HL-60 (cell line): ENCODE measurements at regions not wholly inside any gene's neighbourhood (a gene's known extent, or its start where the extent isn't known, plus 50 kb on each side); places are given as distances from the start of the nearest gene placed in this dataset.

Experiments used
- DNase-seq, 2 experiments: peaks; one replicate each; pipeline ENCODE4 v3.0.0-alpha.2; 2010 to 2020; ENCODE audit warnings: low read depth in 1 of 2, low spot score in 1 of 2
- H3K27ac ChIP-seq: fragments of 250-450 bp; sonication (Bioruptor Pico); replicated peaks from 2 replicates; pipeline ENCODE4 v1.5.1; 2020; ENCODE audit warnings: mild to moderate bottlenecking, moderate library complexity
- H3K27me3 ChIP-seq: fragments of 250-450 bp; sonication (Bioruptor Pico); 2 replicates; pipeline ENCODE4 v1.5.1; 2021; ENCODE audit warnings: mild to moderate bottlenecking, moderate library complexity; ENCODE audit not compliant: insufficient read depth, poor library complexity, severe bottlenecking
- H3K4me3 ChIP-seq: replicated peaks from 2 replicates; pipeline ENCODE4 v1.5.1; 2011; ENCODE audit warnings: mild to moderate bottlenecking, control low read depth, low read length; ENCODE audit not compliant: insufficient read depth
- CTCF ChIP-seq: IDR thresholded peaks from one replicate; pipeline ENCODE4 v1.5.1; 2011; ENCODE audit warnings: low read length, control low read depth, inconsistent platforms; ENCODE audit not compliant: insufficient read depth
- GABPA ChIP-seq: IDR thresholded peaks from 2 replicates; pipeline ENCODE4 v1.6.1; 2012; ENCODE audit warnings: low read depth
- POLR2AphosphoS5 ChIP-seq: IDR thresholded peaks from 2 replicates; pipeline ENCODE4 v1.6.1; 2012; ENCODE audit warnings: low read depth
- REST ChIP-seq: IDR thresholded peaks from 2 replicates; pipeline ENCODE4 v1.6.1; 2012; ENCODE audit warnings: low read depth; ENCODE audit not compliant: insufficient replicate concordance
- SPI1 ChIP-seq: IDR thresholded peaks from 2 replicates; pipeline ENCODE4 v1.6.1; 2012; ENCODE audit warnings: low read depth, mild to moderate bottlenecking, borderline replicate concordance

GRCh38 chr5:62030326-62030725 is 275.7 kb upstream of the KIF2A start:
- TF ChIP-seq GABPA = no peak
- no peak for TF ChIP-seq REST
- no peak for TF ChIP-seq SPI1
- no peak for TF ChIP-seq POLR2AphosphoS5
- TF ChIP-seq CTCF = no peak
- DNase-seq = no peak
- no peak overlapping the region for H3K27ac ChIP-seq
- no peak overlapping the region for H3K4me3 ChIP-seq
- no peaks in the 10 kb centered on the region for H3K27me3 ChIP-seq

DNA sequence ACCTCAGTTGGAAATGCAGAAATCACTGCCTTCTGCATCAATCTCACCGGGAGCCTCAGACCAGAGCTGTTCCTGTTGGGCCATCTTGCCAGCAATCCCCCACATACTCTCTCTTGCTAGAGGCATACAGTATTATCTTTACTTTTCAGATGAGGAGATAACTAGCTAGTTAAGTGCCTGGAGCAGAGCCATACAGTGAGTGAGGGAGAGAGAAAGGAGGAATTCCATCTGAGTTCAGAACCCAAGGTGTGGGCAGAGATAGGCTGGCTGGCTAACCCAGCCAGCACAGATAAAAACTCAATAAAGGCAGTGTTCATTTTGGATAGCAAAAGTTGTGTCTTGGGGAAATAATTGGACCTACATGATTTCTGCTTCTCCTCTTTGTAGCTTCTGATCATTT is 268.0 kb upstream of the KIF2A start:
- Histone ChIP-seq H3K27me3 (no peaks in the 10 kb centered on the region), H3K4me3 (no peak overlapping the region), H3K27ac (no peak overlapping the region)
- DNase-seq = no peak
- TF ChIP-seq POLR2AphosphoS5 = no peak
- TF ChIP-seq GABPA = no peak
- no peak for TF ChIP-seq CTCF
- no peak for TF ChIP-seq REST
- no peak for TF ChIP-seq SPI1

- H3K27ac ChIP-seq = no peak overlapping the region
- no peaks in the 10 kb centered on the region for H3K27me3 ChIP-seq
- H3K4me3 ChIP-seq = no peak overlapping the region
- no peak for TF ChIP-seq CTCF
- no peak for TF ChIP-seq POLR2AphosphoS5
- no peak for TF ChIP-seq REST
- TF ChIP-seq SPI1 = no peak
- TF ChIP-seq GABPA = no peak
- DNase-seq = no peak
These were observed 264.8 kb upstream of the KIF2A start for GRCh38 chr5:62041156-62041756.
